Omental fat pad (tissue), 3 donors: ENCODE measurements at regions not wholly inside any gene's neighbourhood (a gene's known extent, or its start where the extent isn't known, plus 50 kb on each side); places are given as distances from the start of the nearest gene placed in this dataset.
A peak's percentile ranks its signal among the peaks of the same experiment; 100 is the strongest.

Experiments used
- ATAC-seq: fragments of 150-250 bp; one replicate; pipeline ENCODE4 v1.9.1; 2016; ENCODE audit warnings: mild to moderate bottlenecking, moderate library complexity; ENCODE audit not compliant: low FRiP score
- DNase-seq: peaks from one replicate; pipeline ENCODE4 v3.0.0-alpha.2; 2019; ENCODE audit warnings: low spot score
- TF ChIP-seq, protein P1 (sequence below), 3 donors: fragments of 450-650 bp; IDR thresholded peaks; one replicate each; pipeline ENCODE4 v1.5.1; 2016 to 2017; ENCODE audit warnings: antibody characterized with exemption in 3 of 3, mild to moderate bottlenecking in 3 of 3, moderate library complexity in 2 of 3

DNA sequence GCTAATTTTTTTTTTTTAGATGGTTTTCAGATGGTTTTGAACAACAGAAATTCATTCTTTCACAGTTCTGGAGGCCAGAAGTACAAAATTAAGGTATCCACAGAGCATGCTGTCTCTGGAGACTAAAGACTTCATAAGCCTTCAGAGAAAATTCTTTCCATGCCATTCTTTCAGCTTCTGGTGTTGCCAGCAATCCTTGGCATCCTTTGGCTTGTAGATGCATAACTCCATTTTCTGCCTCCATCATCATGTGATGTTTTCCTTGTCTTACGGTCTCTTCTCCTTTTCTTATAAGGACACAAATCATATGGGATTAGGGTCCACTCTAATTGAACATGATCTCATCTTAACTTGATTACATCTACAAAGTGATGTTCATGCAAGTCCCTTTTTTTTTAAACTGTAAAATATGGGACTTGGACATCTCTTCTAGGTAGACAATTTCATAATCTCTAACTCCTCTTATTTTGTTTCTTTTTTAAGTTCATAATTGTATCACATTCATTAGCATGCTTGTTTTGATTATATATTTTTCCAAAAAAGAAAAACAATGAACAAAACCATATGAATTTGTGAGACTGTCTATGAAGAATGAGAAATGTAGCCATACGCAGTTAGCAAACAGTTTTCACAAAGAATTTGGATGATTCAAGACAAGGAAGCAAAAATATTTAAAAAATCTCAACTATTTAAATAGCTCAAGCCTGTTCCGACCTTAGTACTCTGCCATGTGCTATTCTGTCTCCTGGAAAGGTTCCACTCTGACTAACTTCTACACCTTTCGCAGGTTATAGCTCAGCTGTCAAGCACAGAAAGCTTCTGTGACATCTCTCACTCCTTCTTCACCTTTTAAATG is 53.1 kb upstream of the GIMD1 start:
- TF ChIP-seq, protein P1, sequence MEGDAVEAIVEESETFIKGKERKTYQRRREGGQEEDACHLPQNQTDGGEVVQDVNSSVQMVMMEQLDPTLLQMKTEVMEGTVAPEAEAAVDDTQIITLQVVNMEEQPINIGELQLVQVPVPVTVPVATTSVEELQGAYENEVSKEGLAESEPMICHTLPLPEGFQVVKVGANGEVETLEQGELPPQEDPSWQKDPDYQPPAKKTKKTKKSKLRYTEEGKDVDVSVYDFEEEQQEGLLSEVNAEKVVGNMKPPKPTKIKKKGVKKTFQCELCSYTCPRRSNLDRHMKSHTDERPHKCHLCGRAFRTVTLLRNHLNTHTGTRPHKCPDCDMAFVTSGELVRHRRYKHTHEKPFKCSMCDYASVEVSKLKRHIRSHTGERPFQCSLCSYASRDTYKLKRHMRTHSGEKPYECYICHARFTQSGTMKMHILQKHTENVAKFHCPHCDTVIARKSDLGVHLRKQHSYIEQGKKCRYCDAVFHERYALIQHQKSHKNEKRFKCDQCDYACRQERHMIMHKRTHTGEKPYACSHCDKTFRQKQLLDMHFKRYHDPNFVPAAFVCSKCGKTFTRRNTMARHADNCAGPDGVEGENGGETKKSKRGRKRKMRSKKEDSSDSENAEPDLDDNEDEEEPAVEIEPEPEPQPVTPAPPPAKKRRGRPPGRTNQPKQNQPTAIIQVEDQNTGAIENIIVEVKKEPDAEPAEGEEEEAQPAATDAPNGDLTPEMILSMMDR (IDR thresholded peaks at IDR 0.05): no peak
- DNase-seq (no peak), ATAC-seq (peak; percentile 59)

DNA sequence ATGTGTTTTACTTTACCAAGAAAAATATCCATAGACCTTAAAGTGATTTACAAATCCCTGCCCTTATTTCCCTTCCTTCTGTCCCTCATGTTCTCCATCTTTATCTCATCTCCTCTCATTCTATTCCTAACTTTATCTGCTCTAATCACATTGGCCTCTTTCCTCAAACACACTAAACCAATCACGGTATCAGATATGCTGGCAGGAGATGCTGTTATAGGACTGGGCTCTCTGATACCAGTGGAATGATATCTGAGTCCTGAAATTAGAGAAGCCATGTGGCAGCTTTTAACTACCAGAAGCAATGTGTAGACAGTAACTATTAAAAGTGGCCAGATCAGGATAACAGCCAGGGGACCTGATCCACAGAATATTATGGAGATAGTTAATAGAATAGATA is 49.9 kb upstream of the GIMD1 start:
- ATAC-seq (no peak), DNase-seq (no peak)
- TF ChIP-seq, protein P1 (IDR thresholded peaks at IDR 0.05): no peak
